ENCODE measurements at regions not wholly inside any gene's neighbourhood (a gene's known extent, or its start where the extent isn't known, plus 50 kb on each side); places are given as distances from the start of the nearest gene placed in this dataset.
"Not testable (repeated sequence)": the region's sequence is repeated elsewhere in the genome, so short reads cannot be mapped to it uniquely, and the experiment has no call there.

DNA sequence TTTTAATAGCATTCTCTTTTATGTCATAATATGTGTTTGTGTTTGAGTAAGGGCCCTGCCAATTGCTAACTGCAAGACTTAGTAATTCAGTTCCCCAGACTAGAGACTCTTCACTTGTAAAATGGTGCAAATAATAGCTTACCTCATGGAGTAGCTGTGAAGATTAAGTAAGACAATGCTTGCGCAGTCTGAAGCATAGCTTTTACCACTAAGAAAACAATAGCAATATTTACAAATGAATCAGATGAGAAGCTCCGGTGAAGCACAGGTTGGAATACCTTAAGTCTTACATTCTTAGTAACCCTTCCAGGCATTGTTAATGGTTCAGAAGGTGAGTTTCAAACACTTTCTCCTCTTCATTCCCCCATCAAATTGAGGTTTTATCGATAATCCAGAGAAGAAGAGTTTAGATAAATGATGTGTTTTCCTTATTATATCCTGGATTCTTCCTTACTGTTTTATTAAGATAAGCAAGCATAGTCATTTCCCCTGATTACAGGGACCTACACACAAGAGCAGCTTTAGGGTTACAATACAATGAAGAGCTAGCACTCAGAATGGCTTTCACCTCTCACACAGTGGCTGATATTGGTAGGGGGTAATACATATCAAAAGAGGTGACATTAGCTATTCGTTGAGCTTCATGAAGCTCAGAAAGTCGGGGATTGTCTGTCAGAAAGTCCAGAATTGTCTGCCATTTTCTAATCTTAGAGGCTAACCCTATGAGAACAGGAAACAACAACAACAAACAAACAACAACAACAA, 96.4 kb upstream of the EDIL3 start:
- no peak for DNase-seq (ENCODE audit: low spot score)

DNA sequence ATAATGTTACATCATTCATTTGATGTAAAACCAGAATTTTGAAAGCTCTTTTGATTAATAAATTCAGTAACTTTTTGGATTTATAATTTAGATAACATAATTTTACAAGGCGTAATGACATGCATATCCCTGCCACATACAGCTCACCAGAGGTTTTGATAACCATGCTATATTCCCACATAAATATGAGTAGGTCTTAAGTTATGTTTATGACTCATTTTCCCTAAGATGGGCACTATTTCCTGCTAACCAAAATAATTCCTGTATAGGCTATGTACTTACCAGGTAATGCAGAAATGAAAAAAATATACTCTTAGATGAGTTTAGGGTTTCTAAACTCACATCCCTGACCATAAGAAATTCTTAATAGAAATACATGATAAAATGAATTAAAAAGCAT, 93.9 kb upstream of the EDIL3 start:
- DNase-seq (ENCODE audit: low spot score) = peak; percentile 7

DNA sequence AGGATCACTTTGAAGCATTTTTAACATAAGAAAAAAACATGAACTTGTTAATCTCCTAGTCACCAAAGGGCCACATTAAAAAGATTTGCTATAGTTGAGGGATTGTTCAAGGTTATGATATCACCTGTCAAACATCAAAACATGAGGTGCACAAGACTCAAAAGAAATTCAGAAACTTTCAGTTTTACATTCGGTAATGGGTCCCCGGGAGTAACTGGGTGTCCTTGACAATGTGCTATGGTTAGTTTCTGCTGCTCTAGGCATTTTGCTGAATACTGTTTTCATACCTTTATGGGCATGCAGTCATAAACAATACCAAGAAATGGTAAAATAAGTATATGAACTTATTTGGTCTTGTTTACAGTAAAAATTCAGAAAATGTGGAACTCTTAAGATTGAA, 92.8 kb upstream of the EDIL3 start:
- DNase-seq (ENCODE audit: low spot score) = no peak

DNA sequence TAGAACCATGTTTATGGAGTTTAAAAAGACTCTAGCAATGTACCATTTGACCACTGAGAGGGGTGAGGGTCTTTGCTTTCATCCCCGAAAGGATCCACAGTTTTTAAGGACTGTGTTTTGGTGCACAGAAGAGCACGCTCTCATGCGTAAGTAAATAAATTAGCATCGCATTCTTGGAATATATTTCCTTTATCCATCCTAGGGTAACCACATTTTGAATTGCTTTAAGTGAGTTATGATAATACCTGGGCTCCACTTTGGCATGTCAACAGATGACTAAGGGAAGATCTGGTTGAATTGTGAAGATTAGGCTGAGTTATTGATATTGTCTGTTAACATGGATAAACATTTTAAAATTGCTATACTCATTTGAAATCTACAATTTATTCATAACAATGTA, 89.4 kb upstream of the EDIL3 start:
- DNase-seq (ENCODE audit: low spot score) = no peak

DNA sequence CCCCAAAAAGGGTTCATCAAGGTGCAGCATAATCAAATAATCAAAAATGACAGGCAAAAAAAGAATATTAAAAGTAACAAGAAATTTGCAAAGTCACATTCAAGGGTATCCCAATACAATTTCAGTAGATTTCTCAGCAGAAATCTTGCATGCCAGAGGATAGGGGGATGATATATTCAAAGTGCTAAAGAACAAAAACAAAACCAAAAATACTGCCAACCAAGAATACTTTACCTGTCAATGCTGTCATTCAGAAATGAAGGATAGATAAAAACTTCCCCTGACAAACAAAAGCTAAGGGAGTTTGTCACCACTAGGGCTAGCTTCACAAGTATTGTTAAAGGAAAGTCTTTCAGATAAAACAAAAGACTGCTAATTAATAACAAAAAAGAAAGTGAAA, 68.7 kb upstream of the EDIL3 start:
- no peak for DNase-seq (ENCODE audit: low spot score)

DNA sequence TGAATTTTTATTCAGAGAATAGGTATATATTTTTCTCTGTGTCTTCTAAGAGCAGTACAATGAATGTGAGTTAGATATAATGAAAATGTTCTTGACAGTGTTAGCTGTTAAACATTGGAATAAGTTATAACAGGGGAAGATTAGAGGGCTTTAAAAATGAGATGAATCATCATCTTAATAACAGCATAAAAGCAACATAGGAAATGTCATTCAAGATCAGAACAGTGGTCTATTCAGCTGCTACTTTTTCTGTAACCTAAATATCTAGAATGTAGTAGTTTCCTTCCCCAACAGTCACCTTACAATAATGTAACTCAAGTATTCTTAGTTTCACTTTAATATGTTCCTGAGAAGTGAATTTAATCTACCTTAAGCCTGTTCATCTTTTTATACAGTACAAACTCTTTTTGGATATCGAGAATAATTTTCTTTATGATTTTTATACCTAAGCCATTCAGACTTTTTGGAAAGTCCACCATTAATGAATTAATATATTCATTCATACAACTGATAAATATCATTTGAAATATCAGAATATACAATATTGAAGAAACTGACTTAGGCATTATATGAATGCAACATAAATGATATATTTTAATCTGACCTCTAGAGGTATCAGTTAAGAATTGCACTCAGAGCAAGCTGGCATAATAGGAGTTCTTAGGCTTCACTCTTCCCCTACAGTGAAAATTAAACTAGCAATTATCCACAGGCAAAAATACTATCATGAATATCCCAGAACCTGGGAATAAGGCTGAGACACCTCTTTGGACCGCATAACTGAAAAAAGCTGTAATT, 66.1 kb upstream of the EDIL3 start:
- peak; percentile 16 for DNase-seq (ENCODE audit: low spot score)

DNA sequence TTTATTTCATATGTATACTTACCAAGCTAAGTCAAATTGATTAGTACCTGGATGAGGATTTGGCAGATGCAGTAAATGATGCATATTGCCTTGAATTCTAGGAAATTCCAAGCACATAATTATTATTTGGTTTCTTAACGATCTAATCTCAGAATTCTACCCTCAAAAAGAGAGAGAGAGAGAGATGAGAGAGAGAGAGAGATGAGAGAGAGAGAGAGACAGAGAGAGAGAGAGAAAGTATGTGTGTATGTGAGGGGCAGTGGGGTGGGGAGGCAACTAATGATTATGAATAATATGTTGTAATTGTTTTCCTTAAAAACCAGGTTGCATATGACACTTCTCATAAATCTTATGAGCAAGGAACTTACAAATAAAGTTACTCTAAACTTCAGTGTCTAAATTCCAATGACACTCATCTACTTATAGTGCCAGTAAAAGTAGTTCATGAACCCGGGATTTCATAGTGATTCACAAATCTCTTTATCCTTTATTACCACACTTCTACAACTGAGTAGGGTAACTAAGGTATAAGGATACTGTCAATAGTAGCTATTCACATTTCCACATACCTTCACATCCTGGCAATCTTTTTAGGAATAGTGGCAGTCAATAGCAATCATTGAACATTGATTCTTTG, 60.5 kb upstream of the EDIL3 start:
- no peak for DNase-seq (ENCODE audit: low spot score)

DNA sequence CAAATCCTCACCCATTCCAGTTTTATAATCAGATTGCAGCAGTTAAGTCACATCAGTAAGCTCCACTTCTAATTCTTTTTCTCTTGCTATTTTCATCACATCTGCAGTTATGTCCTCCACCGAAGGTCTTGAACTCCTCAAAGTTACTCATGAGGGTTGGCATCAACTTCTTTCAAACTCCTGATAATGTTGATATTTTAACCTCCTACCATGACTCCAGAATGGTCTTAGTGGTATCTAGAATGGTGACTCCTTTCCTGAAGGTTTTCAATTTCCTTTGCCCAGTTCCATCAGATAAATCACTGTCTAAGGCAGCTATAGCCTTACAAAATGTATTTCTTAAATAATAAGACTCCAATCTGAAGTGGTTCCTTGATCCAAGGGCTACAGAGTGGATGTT, 53.8 kb upstream of the EDIL3 start:
- no peak for DNase-seq (ENCODE audit: low spot score)

DNA sequence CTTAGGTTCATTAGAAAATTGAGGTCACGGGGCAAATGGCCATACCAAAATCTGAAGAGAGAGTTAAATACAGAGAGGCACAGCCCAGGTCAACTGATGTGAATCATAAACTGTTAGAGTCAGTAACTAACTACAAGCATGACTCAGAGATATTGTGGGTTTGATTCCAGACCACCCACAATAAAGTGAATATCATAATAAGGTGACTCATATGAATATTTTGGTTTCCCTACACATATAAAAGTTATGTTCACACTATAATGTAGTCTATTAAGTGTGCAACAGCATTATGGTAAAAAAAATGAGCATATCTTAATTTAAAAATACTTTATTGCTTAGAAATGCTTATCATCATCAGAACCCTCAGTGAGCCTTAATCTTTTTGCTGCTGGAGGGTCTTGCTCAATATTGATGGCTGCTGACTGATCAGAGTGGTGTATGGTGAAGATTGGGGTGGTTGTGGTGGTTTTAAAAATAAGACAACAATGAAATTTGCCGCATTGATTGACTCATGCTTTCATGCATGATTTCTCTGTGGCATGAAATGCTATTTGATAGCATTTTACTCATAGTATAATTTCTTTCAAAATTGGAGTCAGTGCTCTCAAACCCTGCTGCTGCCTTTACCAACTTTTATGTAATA, 53.1 kb upstream of the EDIL3 start:
- DNase-seq (ENCODE audit: low spot score) = peak; percentile 33

DNA sequence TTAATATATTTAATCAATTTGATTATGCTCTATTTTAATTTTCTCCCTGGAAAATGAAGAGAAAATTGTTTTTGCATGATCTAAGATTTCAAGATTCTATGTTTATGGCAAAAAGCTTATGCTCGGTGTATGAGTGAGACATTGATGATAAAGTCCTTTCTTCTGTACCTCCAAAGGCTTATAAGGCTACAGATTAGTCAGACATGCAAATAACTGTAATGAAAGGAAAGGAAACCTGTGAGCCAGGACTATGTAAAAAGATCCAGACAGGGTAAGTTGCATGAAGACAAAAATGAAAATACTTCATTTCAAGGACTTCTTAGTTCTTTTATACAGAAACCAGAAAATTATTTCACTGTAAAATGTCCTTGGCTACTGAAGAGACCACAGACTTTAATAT, 52.2 kb upstream of the EDIL3 start:
- DNase-seq (ENCODE audit: low spot score) = no peak

DNA sequence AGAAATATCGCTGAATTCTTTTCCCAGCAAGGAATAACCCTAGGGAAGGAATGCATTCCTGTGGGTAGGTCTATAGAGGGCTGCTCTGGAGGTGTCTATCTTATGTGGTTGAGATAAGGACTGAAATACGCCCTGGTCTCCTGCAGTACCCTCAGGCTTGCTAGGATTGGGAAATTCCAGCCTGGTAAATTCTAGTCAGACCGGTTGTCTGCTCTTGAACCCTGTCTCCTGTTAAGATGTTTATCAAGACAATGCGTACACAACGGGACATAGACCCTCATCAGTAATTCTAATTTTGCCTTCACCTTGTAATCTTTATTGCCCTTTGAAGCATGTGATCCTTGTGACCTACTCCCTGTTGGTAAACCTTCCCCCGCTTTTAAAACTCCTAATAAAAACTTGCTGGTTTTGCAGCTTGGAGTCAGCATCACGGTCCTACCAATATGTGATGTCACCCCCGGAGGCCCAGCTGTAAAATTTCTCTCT, 51.2 kb upstream of the EDIL3 start:
- DNase-seq (ENCODE audit: low spot score) = not testable (repeated sequence)
